Loucy (cell line): ENCODE measurements at regions not wholly inside any gene's neighbourhood (a gene's known extent, or its start where the extent isn't known, plus 50 kb on each side); places are given as distances from the start of the nearest gene placed in this dataset.

Experiments
- H2AFZ ChIP-seq: fragments of 200-600 bp; sonication (generic); 2 replicates; pipeline ENCODE4 v1.6.0; 2016; ENCODE audit warnings: antibody characterized with exemption, mild to moderate bottlenecking, low read length, moderate library complexity
- H3F3A ChIP-seq: fragments of 200-600 bp; 2 replicates; pipeline ENCODE4 v1.6.0; 2016; ENCODE audit warnings: antibody characterized with exemption, low read depth, mild to moderate bottlenecking
- H3K27me3 ChIP-seq: fragments of 200-600 bp; sonication (generic); 2 replicates; pipeline ENCODE4 v1.6.1; 2014; ENCODE audit warnings: low read length, mild to moderate bottlenecking; ENCODE audit not compliant: insufficient read depth, poor library complexity, severe bottlenecking
- H3K36me3 ChIP-seq: fragments of 200-600 bp; sonication (generic); 2 replicates; pipeline ENCODE4 v1.6.1; 2016; ENCODE audit warnings: low read length; ENCODE audit not compliant: insufficient read depth
- H3K4me1 ChIP-seq: fragments of 200-600 bp; sonication (generic); 2 replicates; pipeline ENCODE4 v1.5.1; 2014; ENCODE audit warnings: low read length, mild to moderate bottlenecking; ENCODE audit not compliant: insufficient read depth, poor library complexity, severe bottlenecking
- H3K4me2 ChIP-seq: fragments of 200-600 bp; sonication (generic); 2 replicates; pipeline ENCODE4 v1.6.0; 2014; ENCODE audit warnings: antibody characterized with exemption, low read length, low read depth, mild to moderate bottlenecking; ENCODE audit not compliant: poor library complexity, severe bottlenecking
- H3K4me3 ChIP-seq: fragments of 200-600 bp; sonication (generic); 2 replicates; pipeline ENCODE4 v1.5.1; 2014; ENCODE audit warnings: low read length, mild to moderate bottlenecking, mixed read lengths; ENCODE audit not compliant: poor library complexity, severe bottlenecking
- H3K79me2 ChIP-seq: fragments of 200-600 bp; sonication (generic); 2 replicates; pipeline ENCODE4 v1.6.1; 2014; ENCODE audit warnings: low read length; ENCODE audit not compliant: insufficient read depth
- H3K9ac ChIP-seq: fragments of 200-600 bp; sonication (generic); 2 replicates; pipeline ENCODE4 v1.6.0; 2014; ENCODE audit warnings: mild to moderate bottlenecking, low read depth, low read length, moderate library complexity; ENCODE audit not compliant: poor library complexity, severe bottlenecking
- H3K9me2 ChIP-seq: fragments of 200-600 bp; sonication (generic); replicated peaks from 2 replicates; pipeline ENCODE4 v1.6.1; 2016; ENCODE audit warnings: low read depth, low read length, mixed read lengths
- H3K9me3 ChIP-seq: fragments of 200-600 bp; sonication (generic); 2 replicates; pipeline ENCODE4 v1.6.1; 2014; ENCODE audit warnings: mild to moderate bottlenecking, antibody characterized with exemption, low read length, low read depth; ENCODE audit not compliant: insufficient read depth
- H4K20me1 ChIP-seq: fragments of 200-600 bp; sonication (generic); 2 replicates; pipeline ENCODE4 v1.6.0; 2014; ENCODE audit warnings: antibody characterized with exemption, low read length, mild to moderate bottlenecking; ENCODE audit not compliant: insufficient read depth, poor library complexity, severe bottlenecking
- CTCF ChIP-seq: fragments of 200-600 bp; sonication (generic); conservative IDR thresholded peaks from 2 replicates; pipeline ENCODE4 v1.5.1; 2014; ENCODE audit warnings: mild to moderate bottlenecking, antibody characterized with exemption, low read length
- EZH2phosphoT487 ChIP-seq: fragments of 200-600 bp; IDR thresholded peaks from 2 replicates; pipeline ENCODE4 v1.6.1; 2018; ENCODE audit warnings: antibody characterized with exemption, mild to moderate bottlenecking, moderate library complexity, borderline replicate concordance

- Histone ChIP-seq H3K9me3 (0 out of 2 replicates have a peak, but pooled peaks cover 3% of the 10 kb centered on the region), H3K9ac (no peak overlapping the region), H4K20me1 (no peaks in the 10 kb centered on the region), H3K79me2 (no peaks in the 10 kb centered on the region), H3K27me3 (no peaks in the 10 kb centered on the region), H3F3A (no peaks in the 10 kb centered on the region), H2AFZ (no peak overlapping the region), H3K9me2 (no peaks in the 10 kb centered on the region), H3K4me1 (no peaks in the 10 kb centered on the region), H3K4me2 (no peak overlapping the region), H3K36me3 (no peaks in the 10 kb centered on the region), H3K4me3 (no peak overlapping the region)
- TF ChIP-seq CTCF (no peak), EZH2phosphoT487 (no peak)
These were observed 697.9 kb downstream of the USP25 start for GRCh38 chr21:16427587-16428087.

DNA sequence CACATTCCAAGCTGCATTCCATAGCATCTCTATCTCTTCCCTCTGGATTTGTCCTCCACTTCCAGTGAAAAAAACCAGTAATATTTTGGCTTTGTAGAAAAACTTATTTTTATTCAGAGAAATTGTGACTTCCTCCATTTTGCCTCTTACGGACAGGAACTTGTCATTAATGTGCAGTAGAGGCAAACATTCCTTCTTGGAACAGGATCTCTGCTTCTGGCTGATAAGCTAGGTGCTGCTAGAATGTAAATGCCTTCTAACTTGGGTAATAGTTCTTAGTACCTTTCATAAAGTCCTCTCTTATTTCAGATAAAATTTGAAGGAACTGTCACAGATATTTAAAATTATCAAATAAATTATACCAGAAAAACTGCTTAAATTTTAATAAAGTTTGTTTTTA, 707.8 kb downstream of the USP25 start:
- Histone ChIP-seq H2AFZ (no peak overlapping the region), H3K4me1 (no peaks in the 10 kb centered on the region), H3K36me3 (no peaks in the 10 kb centered on the region), H3K79me2 (no peaks in the 10 kb centered on the region), H3K9me2 (no peaks in the 10 kb centered on the region; the same call in 1 of the 2 replicates), H3K4me3 (no peak overlapping the region), H4K20me1 (no peaks in the 10 kb centered on the region), H3F3A (no peaks in the 10 kb centered on the region), H3K27me3 (no peaks in the 10 kb centered on the region), H3K9ac (no peak overlapping the region), H3K9me3 (no peaks in the 10 kb centered on the region), H3K4me2 (no peak overlapping the region)
- TF ChIP-seq EZH2phosphoT487: no peak
- TF ChIP-seq CTCF: no peak

DNA sequence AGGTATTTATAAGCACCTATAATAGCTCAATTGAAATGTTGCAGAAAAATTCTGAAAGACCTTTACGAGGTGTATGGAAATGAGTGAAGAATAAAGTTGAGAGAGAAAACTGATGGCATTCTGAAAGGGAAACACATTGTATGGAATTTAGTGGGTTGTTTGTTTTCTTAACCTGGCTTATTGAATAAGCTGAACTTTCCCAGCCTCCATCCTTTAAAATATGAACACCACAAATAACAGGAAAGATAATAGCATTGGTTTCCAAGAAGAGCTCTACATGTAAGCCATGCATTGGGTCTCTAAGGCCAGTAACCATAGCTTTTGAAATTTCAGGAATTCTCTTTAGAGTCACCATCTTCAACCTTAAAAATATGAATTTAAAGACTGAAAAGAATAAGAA, 709.0 kb downstream of the USP25 start:
- no peaks in the 10 kb centered on the region for H3K9me3 ChIP-seq
- no peaks in the 10 kb centered on the region for H3K79me2 ChIP-seq
- no peaks in the 10 kb centered on the region; the same call in 1 of the 2 replicates for H3K9me2 ChIP-seq
- no peak overlapping the region for H3K4me2 ChIP-seq
- H3K27me3 ChIP-seq: no peaks in the 10 kb centered on the region
- H4K20me1 ChIP-seq: no peaks in the 10 kb centered on the region
- no peak overlapping the region for H3K9ac ChIP-seq
- H3F3A ChIP-seq: no peaks in the 10 kb centered on the region
- no peak overlapping the region for H2AFZ ChIP-seq
- H3K4me3 ChIP-seq: no peak overlapping the region
- H3K4me1 ChIP-seq: no peaks in the 10 kb centered on the region
- no peak for TF ChIP-seq EZH2phosphoT487
- H3K36me3 ChIP-seq: no peaks in the 10 kb centered on the region

- no peaks in the 10 kb centered on the region for H3K4me1 ChIP-seq
- no peaks in the 10 kb centered on the region for H3K9me2 ChIP-seq
- no peak overlapping the region for H2AFZ ChIP-seq
- H3K79me2 ChIP-seq: no peaks in the 10 kb centered on the region
- H3K27me3 ChIP-seq: no peaks in the 10 kb centered on the region
- H4K20me1 ChIP-seq: no peaks in the 10 kb centered on the region
- no peaks in the 10 kb centered on the region for H3K36me3 ChIP-seq
- H3K9me3 ChIP-seq: no peaks in the 10 kb centered on the region
- H3K4me2 ChIP-seq: no peak overlapping the region
- no peaks in the 10 kb centered on the region for H3F3A ChIP-seq
- H3K9ac ChIP-seq: no peak overlapping the region
- H3K4me3 ChIP-seq: no peak overlapping the region
- no peak for TF ChIP-seq CTCF
- no peak for TF ChIP-seq EZH2phosphoT487
These were observed 712.0 kb downstream of the USP25 start for GRCh38 chr21:16441789-16442188.
